Large intestine (tissue), 3 donors: ENCODE measurements at regions not wholly inside any gene's neighbourhood (a gene's known extent, or its start where the extent isn't known, plus 50 kb on each side); places are given as distances from the start of the nearest gene placed in this dataset.

Source experiments
- DNase-seq, 2 donors: peaks; one replicate each; pipeline versions ENCODE4 v3.0.0 to v3.0.0-alpha.2; 2013
- H3K27ac ChIP-seq: one replicate; pipeline ENCODE4 v1.5.1; 2013; ENCODE audit warnings: low read length
- H3K27me3 ChIP-seq: 2 replicates; pipeline ENCODE4 v1.6.1; 2013; ENCODE audit warnings: low read length; ENCODE audit not compliant: control insufficient read depth, insufficient read depth
- H3K36me3 ChIP-seq: 2 replicates; pipeline ENCODE4 v1.6.1; 2013; ENCODE audit warnings: low read length; ENCODE audit not compliant: control insufficient read depth, insufficient read depth
- H3K4me1 ChIP-seq: one replicate; pipeline ENCODE4 v1.6.1; 2013; ENCODE audit warnings: low read length; ENCODE audit not compliant: control insufficient read depth, insufficient read depth
- H3K4me3 ChIP-seq: one replicate; pipeline ENCODE4 v1.5.1; 2013; ENCODE audit warnings: low read length
- H3K9me3 ChIP-seq: one replicate; pipeline ENCODE4 v1.6.1; 2013; ENCODE audit warnings: mild to moderate bottlenecking, low read depth, low read length, moderate library complexity; ENCODE audit not compliant: control insufficient read depth
- WGBS: methylation state at CpG from one replicate; pipeline ENCODE4 v1.1.5; 2013; ENCODE audit warnings: low lambda C conversion rate; ENCODE audit not compliant: insufficient coverage; 5-methylcytosine and 5-hydroxymethylcytosine counted together

- no peaks in the 10 kb centered on the region for H3K9me3 ChIP-seq
- no peak overlapping the region for H3K4me3 ChIP-seq
- no peak overlapping the region for H3K27ac ChIP-seq
- WGBS: 60% methylated on average over 1 of the region's 5 CpGs
- H3K27me3 ChIP-seq: no peaks in the 10 kb centered on the region
- no peaks in the 10 kb centered on the region for H3K36me3 ChIP-seq
- no peak for DNase-seq
- no peaks in the 10 kb centered on the region for H3K4me1 ChIP-seq
These were observed 903.3 kb downstream of the STIM2 start for GRCh38 chr4:27763830-27764525.

- Histone ChIP-seq H3K9me3 (no peaks in the 10 kb centered on the region), H3K27ac (no peak overlapping the region), H3K36me3 (no peaks in the 10 kb centered on the region), H3K4me3 (no peak overlapping the region), H3K4me1 (no peaks in the 10 kb centered on the region), H3K27me3 (no peaks in the 10 kb centered on the region)
- no peak for DNase-seq
- WGBS: 56% methylated on average over 2 of the region's 4 CpGs
These were observed 903.8 kb downstream of the STIM2 start for GRCh38 chr4:27764526-27764837.

- Histone ChIP-seq H3K36me3 (no peaks in the 10 kb centered on the region), H3K9me3 (no peaks in the 10 kb centered on the region), H3K27me3 (no peaks in the 10 kb centered on the region), H3K4me1 (no peaks in the 10 kb centered on the region), H3K4me3 (no peak overlapping the region), H3K27ac (no peak overlapping the region)
- WGBS: 83% methylated on average over 1 of the region's 7 CpGs
- DNase-seq: no peak
These were observed 910.3 kb downstream of the STIM2 start for GRCh38 chr4:27770895-27771294.

GRCh38 chr4:27775156-27775555 is 914.5 kb downstream of the STIM2 start:
- no peaks in the 10 kb centered on the region for H3K9me3 ChIP-seq

GRCh38 chr4:27779827-27780226 is 919.2 kb downstream of the STIM2 start:
- H3K27ac ChIP-seq: no peak overlapping the region
- 100% methylated on average over 1 of the region's 1 CpG for WGBS
- no peak overlapping the region for H3K4me3 ChIP-seq
- no peaks in the 10 kb centered on the region for H3K36me3 ChIP-seq
- no peak for DNase-seq
- H3K27me3 ChIP-seq: no peaks in the 10 kb centered on the region
- H3K4me1 ChIP-seq: no peaks in the 10 kb centered on the region
- no peaks in the 10 kb centered on the region for H3K9me3 ChIP-seq

More at GRCh38 chr4:27775156-27775555, 914.5 kb downstream of the STIM2 start:
- WGBS: 76% methylated on average over 3 of the region's 3 CpGs
- H3K27me3 ChIP-seq: no peaks in the 10 kb centered on the region
- H3K27ac ChIP-seq: no peak overlapping the region
- no peak for DNase-seq
- H3K4me1 ChIP-seq: no peaks in the 10 kb centered on the region
- no peaks in the 10 kb centered on the region for H3K36me3 ChIP-seq
- no peak overlapping the region for H3K4me3 ChIP-seq

GRCh38 chr4:27787195-27787594 is 926.6 kb downstream of the STIM2 start:
- WGBS: 75% methylated on average over 1 of the region's 2 CpGs
- H3K27me3 ChIP-seq: no peaks in the 10 kb centered on the region
- no peaks in the 10 kb centered on the region for H3K4me1 ChIP-seq
- H3K36me3 ChIP-seq: no peaks in the 10 kb centered on the region
- DNase-seq: no peak
- no peaks in the 10 kb centered on the region for H3K9me3 ChIP-seq
- H3K4me3 ChIP-seq: no peak overlapping the region
- H3K27ac ChIP-seq: no peak overlapping the region

- Histone ChIP-seq H3K4me3 (no peak overlapping the region), H3K27me3 (no peaks in the 10 kb centered on the region), H3K4me1 (no peaks in the 10 kb centered on the region), H3K36me3 (no peaks in the 10 kb centered on the region), H3K27ac (no peak overlapping the region), H3K9me3 (no peaks in the 10 kb centered on the region)
- WGBS: 90% methylated on average over 2 of the region's 6 CpGs
- no peak for DNase-seq
These were observed 929.1 kb downstream of the STIM2 start for GRCh38 chr4:27789773-27790172.

- no peak overlapping the region for H3K4me3 ChIP-seq
- WGBS: 93% methylated on average over 2 of the region's 5 CpGs
- H3K9me3 ChIP-seq: no peaks in the 10 kb centered on the region
- H3K4me1 ChIP-seq: no peaks in the 10 kb centered on the region
- no peaks in the 10 kb centered on the region for H3K27me3 ChIP-seq
- DNase-seq: no peak
- H3K36me3 ChIP-seq: no peaks in the 10 kb centered on the region
- no peak overlapping the region for H3K27ac ChIP-seq
These were observed 930.3 kb downstream of the STIM2 start for GRCh38 chr4:27790911-27791310.

- DNase-seq: no peak
- no peaks in the 10 kb centered on the region for H3K9me3 ChIP-seq
- no peak overlapping the region for H3K27ac ChIP-seq
- H3K27me3 ChIP-seq: no peaks in the 10 kb centered on the region
- H3K4me3 ChIP-seq: no peak overlapping the region
- 88% methylated on average over 1 of the region's 4 CpGs for WGBS
- no peaks in the 10 kb centered on the region for H3K36me3 ChIP-seq
- H3K4me1 ChIP-seq: no peaks in the 10 kb centered on the region
These were observed 931.0 kb downstream of the STIM2 start for GRCh38 chr4:27791640-27792039.

GRCh38 chr4:27807207-27807606 is 946.6 kb downstream of the STIM2 start:
- Histone ChIP-seq H3K9me3 (no peaks in the 10 kb centered on the region), H3K4me1 (no peaks in the 10 kb centered on the region), H3K27me3 (no peaks in the 10 kb centered on the region), H3K4me3 (no peak overlapping the region), H3K36me3 (no peaks in the 10 kb centered on the region), H3K27ac (no peak overlapping the region)
- DNase-seq: no peak
- WGBS: 39% methylated on average over 2 of the region's 3 CpGs

- H3K4me1 ChIP-seq: no peaks in the 10 kb centered on the region
- H3K36me3 ChIP-seq: no peaks in the 10 kb centered on the region
- no CpG with 5 or more reads among the region's 3 CpGs for WGBS
- no peaks in the 10 kb centered on the region for H3K27me3 ChIP-seq
- DNase-seq: no peak
- H3K4me3 ChIP-seq: no peak overlapping the region
- H3K27ac ChIP-seq: no peak overlapping the region
- no peaks in the 10 kb centered on the region for H3K9me3 ChIP-seq
These were observed 951.3 kb downstream of the STIM2 start for GRCh38 chr4:27811948-27812347.
